GM12878 (cell line): ENCODE measurements at regions not wholly inside any gene's neighbourhood (a gene's known extent, or its start where the extent isn't known, plus 50 kb on each side); places are given as distances from the start of the nearest gene placed in this dataset.

Source experiments
- ATF2 ChIP-seq: IDR thresholded peaks from 2 replicates; pipeline ENCODE4 v1.6.1; 2012; ENCODE audit warnings: low read length, inconsistent platforms
- DPF2 ChIP-seq: fragments of 450-650 bp; IDR thresholded peaks from 2 replicates; pipeline ENCODE4 v1.6.1; 2017; ENCODE audit warnings: mild to moderate bottlenecking
- EED ChIP-seq: sonication (generic); IDR thresholded peaks from 2 replicates; pipeline ENCODE4 v1.6.1; 2016; ENCODE audit warnings: antibody characterized with exemption, low read depth
- EP300 ChIP-seq, 2 experiments: fragments of 150-350 bp in 1 of 2; IDR thresholded peaks; 2 replicates each; pipeline ENCODE4 v1.6.1; 2011 to 2012; ENCODE audit warnings: low read depth in 2 of 2, low read length in 2 of 2, borderline replicate concordance in 1 of 2, improper control_type of control experiment in 1 of 2, inconsistent platforms in 1 of 2; ENCODE audit not compliant: control insufficient read depth in 1 of 2
- NBN ChIP-seq: fragments of 450-650 bp; IDR thresholded peaks from 2 replicates; pipeline ENCODE4 v1.6.1; 2016
- NFIC ChIP-seq: IDR thresholded peaks from 2 replicates; pipeline ENCODE4 v1.6.1; 2012; ENCODE audit warnings: low read depth, mild to moderate bottlenecking, inconsistent platforms, low read length, moderate library complexity
- NR2C1 ChIP-seq: fragments of 450-650 bp; IDR thresholded peaks from 2 replicates; pipeline ENCODE4 v1.6.1; 2017; ENCODE audit warnings: antibody characterized with exemption, mild to moderate bottlenecking, moderate library complexity
- RAD21 ChIP-seq: IDR thresholded peaks from 2 replicates; pipeline ENCODE4 v1.6.1; 2011; ENCODE audit warnings: mild to moderate bottlenecking, low read depth, low read length, moderate library complexity; ENCODE audit not compliant: insufficient read depth
- RELA ChIP-seq: fragments of 450-650 bp; IDR thresholded peaks from 2 replicates; pipeline ENCODE4 v1.8.0; 2014; ENCODE audit warnings: borderline replicate concordance; ENCODE audit not compliant: partially characterized antibody
- RELB ChIP-seq: fragments of 450-650 bp; IDR thresholded peaks from 2 replicates; pipeline ENCODE4 v1.6.1; 2017; ENCODE audit warnings: low read depth, mild to moderate bottlenecking, moderate library complexity
- SKIL ChIP-seq: fragments of 450-650 bp; IDR thresholded peaks from 2 replicates; pipeline ENCODE4 v1.6.1; 2017; ENCODE audit warnings: mild to moderate bottlenecking, low read depth, inconsistent platforms; ENCODE audit not compliant: poor library complexity, severe bottlenecking
- YBX1 ChIP-seq: fragments of 450-650 bp; IDR thresholded peaks from 2 replicates; pipeline ENCODE4 v1.6.1; 2016; ENCODE audit warnings: antibody characterized with exemption
- TF ChIP-seq, protein P1 (sequence below): fragments of 450-650 bp; IDR thresholded peaks from 2 replicates; pipeline ENCODE4 v1.6.1; 2017; ENCODE audit warnings: mild to moderate bottlenecking, moderate library complexity
- TF ChIP-seq, protein P2 (sequence below): fragments of 450-650 bp; IDR thresholded peaks from 2 replicates; pipeline ENCODE4 v1.6.1; 2017; ENCODE audit warnings: mild to moderate bottlenecking, moderate library complexity

DNA sequence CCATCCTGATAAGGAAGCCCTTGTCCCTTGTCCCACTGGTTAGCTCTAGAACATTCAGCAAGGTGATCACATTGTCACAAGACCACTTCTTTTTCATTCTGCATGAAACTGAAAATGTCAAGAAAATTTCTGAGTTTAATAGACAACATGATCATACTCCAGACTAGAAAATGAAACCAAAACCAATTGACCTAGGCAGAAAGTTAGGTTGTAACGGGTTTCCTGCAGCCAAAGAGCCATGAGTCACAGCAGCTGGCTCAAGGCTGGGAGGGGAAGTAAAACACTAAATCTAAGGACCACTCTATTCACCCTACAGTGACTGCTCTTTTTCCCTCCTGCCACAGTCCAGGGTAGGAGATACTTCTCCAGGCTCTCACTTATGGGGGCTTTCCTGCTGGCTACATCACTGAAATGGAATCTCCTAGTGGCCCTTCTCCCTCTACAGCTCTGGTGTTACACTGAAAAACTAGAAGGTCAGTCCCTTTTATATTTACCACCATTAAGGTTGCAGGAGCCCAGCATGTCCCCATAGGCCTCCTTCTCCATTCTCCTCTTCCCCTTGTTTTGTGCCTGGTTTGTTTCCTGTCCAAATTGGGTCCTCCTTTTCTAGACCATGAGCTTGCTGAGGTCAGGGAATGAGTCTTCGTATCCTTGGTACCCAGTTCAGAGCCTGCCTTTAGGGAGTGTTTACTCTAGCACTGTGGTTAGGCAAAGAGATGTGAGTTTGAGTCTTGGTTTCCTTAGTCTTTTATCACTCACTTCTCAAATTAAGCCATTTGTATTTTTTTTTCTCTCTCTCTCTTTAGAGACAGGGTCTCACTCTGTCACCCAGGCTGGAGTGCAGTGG, 236.5 kb upstream of the JUN start (continued):
- TF ChIP-seq, protein P1, sequence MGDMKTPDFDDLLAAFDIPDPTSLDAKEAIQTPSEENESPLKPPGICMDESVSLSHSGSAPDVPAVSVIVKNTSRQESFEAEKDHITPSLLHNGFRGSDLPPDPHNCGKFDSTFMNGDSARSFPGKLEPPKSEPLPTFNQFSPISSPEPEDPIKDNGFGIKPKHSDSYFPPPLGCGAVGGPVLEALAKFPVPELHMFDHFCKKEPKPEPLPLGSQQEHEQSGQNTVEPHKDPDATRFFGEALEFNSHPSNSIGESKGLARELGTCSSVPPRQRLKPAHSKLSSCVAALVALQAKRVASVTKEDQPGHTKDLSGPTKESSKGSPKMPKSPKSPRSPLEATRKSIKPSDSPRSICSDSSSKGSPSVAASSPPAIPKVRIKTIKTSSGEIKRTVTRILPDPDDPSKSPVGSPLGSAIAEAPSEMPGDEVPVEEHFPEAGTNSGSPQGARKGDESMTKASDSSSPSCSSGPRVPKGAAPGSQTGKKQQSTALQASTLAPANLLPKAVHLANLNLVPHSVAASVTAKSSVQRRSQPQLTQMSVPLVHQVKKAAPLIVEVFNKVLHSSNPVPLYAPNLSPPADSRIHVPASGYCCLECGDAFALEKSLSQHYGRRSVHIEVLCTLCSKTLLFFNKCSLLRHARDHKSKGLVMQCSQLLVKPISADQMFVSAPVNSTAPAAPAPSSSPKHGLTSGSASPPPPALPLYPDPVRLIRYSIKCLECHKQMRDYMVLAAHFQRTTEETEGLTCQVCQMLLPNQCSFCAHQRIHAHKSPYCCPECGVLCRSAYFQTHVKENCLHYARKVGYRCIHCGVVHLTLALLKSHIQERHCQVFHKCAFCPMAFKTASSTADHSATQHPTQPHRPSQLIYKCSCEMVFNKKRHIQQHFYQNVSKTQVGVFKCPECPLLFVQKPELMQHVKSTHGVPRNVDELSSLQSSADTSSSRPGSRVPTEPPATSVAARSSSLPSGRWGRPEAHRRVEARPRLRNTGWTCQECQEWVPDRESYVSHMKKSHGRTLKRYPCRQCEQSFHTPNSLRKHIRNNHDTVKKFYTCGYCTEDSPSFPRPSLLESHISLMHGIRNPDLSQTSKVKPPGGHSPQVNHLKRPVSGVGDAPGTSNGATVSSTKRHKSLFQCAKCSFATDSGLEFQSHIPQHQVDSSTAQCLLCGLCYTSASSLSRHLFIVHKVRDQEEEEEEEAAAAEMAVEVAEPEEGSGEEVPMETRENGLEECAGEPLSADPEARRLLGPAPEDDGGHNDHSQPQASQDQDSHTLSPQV: 0 out of 2 replicates have a peak, but pooled peaks have one; percentile 26
- TF ChIP-seq NFIC (peak; percentile 70), DPF2 (0 out of 2 replicates have a peak, but pooled peaks have one; percentile 50), NR2C1 (no peak), RELA (peak; percentile 5), SKIL (peak; percentile 47), YBX1 (no peak), EP300 (IDR thresholded peaks at IDR 0.05; ENCODE audit: borderline replicate concordance in 1 of 2, control insufficient read depth in 1 of 2, low read depth in 2 of 2, low read length in 2 of 2) (no peak), RAD21 (peak; percentile 12; the same call in 1 of the 2 replicates), EED (peak; percentile 71; the same call in 1 of the 2 replicates), NBN (peak; percentile 35; the same call in 1 of the 2 replicates), RELB (peak; percentile 62; the same call in 1 of the 2 replicates), ATF2 (peak; percentile 76)
- TF ChIP-seq, protein P2, sequence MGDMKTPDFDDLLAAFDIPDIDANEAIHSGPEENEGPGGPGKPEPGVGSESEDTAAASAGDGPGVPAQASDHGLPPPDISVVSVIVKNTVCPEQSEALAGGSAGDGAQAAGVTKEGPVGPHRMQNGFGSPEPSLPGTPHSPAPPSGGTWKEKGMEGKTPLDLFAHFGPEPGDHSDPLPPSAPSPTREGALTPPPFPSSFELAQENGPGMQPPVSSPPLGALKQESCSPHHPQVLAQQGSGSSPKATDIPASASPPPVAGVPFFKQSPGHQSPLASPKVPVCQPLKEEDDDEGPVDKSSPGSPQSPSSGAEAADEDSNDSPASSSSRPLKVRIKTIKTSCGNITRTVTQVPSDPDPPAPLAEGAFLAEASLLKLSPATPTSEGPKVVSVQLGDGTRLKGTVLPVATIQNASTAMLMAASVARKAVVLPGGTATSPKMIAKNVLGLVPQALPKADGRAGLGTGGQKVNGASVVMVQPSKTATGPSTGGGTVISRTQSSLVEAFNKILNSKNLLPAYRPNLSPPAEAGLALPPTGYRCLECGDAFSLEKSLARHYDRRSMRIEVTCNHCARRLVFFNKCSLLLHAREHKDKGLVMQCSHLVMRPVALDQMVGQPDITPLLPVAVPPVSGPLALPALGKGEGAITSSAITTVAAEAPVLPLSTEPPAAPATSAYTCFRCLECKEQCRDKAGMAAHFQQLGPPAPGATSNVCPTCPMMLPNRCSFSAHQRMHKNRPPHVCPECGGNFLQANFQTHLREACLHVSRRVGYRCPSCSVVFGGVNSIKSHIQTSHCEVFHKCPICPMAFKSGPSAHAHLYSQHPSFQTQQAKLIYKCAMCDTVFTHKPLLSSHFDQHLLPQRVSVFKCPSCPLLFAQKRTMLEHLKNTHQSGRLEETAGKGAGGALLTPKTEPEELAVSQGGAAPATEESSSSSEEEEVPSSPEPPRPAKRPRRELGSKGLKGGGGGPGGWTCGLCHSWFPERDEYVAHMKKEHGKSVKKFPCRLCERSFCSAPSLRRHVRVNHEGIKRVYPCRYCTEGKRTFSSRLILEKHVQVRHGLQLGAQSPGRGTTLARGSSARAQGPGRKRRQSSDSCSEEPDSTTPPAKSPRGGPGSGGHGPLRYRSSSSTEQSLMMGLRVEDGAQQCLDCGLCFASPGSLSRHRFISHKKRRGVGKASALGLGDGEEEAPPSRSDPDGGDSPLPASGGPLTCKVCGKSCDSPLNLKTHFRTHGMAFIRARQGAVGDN: peak; percentile 78
